Activated naive CD8-positive, alpha-beta T cell treated with anti-CD3 and anti-CD28 coated beads for 36 hours (primary cell): ENCODE measurements at regions not wholly inside any gene's neighbourhood (a gene's known extent, or its start where the extent isn't known, plus 50 kb on each side); places are given as distances from the start of the nearest gene placed in this dataset.

Experiments
- DNase-seq: peaks from one replicate; pipeline ENCODE4 v3.0.0; 2021
- H3K27ac Mint-ChIP-seq: one replicate; pipeline ENCODE4 v1.8.0; 2022; ENCODE audit warnings: mild to moderate bottlenecking, moderate library complexity, mixed read lengths
- H3K27me3 Mint-ChIP-seq: one replicate; pipeline ENCODE4 v1.8.0; 2022; ENCODE audit warnings: mild to moderate bottlenecking, mixed read lengths
- H3K36me3 Mint-ChIP-seq: one replicate; pipeline ENCODE4 v1.8.0; 2021; ENCODE audit warnings: mild to moderate bottlenecking, mixed read lengths
- H3K4me1 Mint-ChIP-seq: one replicate; pipeline ENCODE4 v1.8.0; 2021; ENCODE audit warnings: mixed read lengths
- H3K4me3 Mint-ChIP-seq: one replicate; pipeline ENCODE4 v1.8.0; 2022; ENCODE audit warnings: mild to moderate bottlenecking, moderate library complexity, mixed read lengths
- H3K9me3 Mint-ChIP-seq: one replicate; pipeline ENCODE4 v1.8.0; 2022; ENCODE audit warnings: mixed read lengths

DNA sequence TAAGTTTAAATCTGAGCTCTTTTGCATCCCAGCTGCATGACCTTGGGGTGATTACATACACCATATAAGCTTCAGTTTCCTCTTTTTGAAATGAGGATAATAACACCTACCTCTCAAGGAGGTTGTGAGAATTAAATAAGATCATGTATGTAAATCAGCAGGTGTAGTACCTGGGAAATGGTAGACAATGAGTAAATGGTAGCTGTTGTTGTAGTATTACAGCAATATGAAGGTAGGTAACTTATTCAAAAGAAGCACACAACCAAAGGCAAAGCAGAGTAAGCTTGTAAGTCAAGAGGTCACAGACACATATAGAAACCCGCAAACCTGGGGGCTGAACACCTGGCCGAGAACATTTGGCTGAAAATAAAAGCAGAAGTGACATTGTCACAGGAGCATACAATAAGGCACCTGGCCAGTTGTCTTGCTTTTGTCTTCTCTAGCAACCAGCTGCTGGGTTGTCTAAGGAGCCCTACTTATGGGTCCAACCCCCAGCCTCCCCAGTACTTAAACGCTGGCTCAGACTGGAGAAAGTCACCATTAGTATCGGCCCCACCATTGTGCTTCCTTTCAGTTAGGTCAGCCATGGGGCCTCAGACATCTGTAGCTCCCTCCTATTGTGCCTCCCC lies 203.6 kb upstream of the MKLN1 start:
- Mint-ChIP-seq H3K4me3 (no peak overlapping the region), H3K27me3 (no peaks in the 10 kb centered on the region), H3K27ac (no peak overlapping the region), H3K4me1 (no peaks in the 10 kb centered on the region), H3K36me3 (peaks cover 2% of the 10 kb centered on the region), H3K9me3 (peaks cover 2% of the 10 kb centered on the region)
- DNase-seq = no peak

DNA sequence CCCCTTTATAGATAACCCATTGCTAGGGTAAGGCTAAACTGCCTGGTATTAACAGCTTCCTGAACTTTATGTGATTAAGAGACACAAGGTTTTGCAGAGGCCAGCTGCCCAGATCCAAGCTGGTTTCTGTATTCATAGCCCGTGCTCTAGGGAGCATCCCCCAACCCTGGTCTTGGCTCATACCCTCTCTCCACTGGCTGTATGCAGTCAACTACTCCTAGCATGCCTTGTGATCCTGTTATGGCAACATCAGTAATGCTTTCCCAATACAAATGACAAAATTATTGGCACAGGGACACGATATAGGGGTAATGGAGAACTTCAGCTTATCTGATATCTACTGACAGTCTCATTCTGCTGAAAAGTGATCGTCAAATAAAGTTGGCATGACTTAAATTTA lies 202.8 kb upstream of the MKLN1 start:
- DNase-seq = no peak
- Mint-ChIP-seq H3K4me3 (no peak overlapping the region), H3K27ac (peak overlapping the region; percentile 13), H3K36me3 (no peaks in the 10 kb centered on the region), H3K4me1 (no peaks in the 10 kb centered on the region), H3K9me3 (no peaks in the 10 kb centered on the region), H3K27me3 (no peaks in the 10 kb centered on the region)

DNA sequence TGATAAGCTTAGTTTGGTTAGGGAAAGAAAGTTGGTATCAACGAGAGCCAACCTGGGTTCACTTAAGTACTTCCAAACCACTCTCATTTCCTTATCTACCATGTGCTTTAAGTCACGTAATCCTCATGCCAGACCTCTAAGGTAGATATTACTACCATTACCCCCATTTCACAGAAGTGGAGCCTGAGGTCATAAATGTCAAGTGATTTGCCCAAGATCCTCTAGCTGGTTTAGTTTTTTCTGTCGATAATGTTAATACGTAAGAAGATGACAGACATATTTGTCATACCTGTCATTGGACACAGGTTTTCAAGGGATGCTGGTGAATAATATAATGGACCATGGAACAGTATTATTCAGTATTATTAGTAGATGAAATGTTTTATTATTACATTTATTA lies 197.4 kb upstream of the MKLN1 start:
- H3K27ac Mint-ChIP-seq = no peak overlapping the region
- H3K36me3 Mint-ChIP-seq = no peaks in the 10 kb centered on the region
- no peaks in the 10 kb centered on the region for H3K27me3 Mint-ChIP-seq
- H3K9me3 Mint-ChIP-seq = no peaks in the 10 kb centered on the region
- no peak overlapping the region for H3K4me3 Mint-ChIP-seq
- DNase-seq = no peak
- H3K4me1 Mint-ChIP-seq = no peaks in the 10 kb centered on the region

DNA sequence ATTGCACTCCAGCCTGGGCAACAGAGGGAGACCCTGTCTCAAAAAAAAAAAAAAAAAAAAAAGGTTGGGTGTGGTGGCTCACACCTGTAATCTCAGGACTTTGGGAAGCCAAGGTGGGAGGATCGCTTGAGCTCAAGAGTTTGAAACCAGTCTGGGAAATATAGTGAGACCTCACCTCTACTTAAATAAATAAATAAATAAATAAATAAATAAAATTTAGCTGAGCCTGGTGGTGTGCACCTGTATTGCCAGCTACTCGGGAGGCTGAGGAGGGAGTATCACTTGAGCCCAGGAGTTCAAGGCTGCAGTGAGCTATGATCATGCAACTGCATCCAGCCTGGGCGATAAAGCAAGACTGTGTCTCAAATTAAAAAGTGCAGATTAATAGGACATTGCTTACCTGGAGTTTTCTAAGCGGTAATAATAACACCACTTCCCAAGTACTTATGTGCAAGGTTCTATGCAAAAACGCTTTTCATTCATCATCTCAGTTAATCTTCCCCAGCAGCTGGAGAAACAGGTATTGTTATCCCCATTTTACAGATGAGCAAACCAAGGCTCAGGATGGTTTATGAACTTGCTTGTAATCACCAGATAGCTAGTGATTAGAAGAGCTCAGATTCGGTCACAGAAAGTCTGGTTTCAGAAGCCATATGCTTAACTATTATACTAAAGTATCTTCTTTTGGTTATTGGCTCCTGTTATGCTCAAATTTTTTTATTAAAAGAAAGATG lies 196.5 kb upstream of the MKLN1 start:
- Mint-ChIP-seq H3K9me3 (no peaks in the 10 kb centered on the region), H3K36me3 (no peaks in the 10 kb centered on the region), H3K27ac (no peak overlapping the region), H3K4me3 (no peak overlapping the region), H3K27me3 (no peaks in the 10 kb centered on the region), H3K4me1 (no peaks in the 10 kb centered on the region)
- DNase-seq = no peak

DNA sequence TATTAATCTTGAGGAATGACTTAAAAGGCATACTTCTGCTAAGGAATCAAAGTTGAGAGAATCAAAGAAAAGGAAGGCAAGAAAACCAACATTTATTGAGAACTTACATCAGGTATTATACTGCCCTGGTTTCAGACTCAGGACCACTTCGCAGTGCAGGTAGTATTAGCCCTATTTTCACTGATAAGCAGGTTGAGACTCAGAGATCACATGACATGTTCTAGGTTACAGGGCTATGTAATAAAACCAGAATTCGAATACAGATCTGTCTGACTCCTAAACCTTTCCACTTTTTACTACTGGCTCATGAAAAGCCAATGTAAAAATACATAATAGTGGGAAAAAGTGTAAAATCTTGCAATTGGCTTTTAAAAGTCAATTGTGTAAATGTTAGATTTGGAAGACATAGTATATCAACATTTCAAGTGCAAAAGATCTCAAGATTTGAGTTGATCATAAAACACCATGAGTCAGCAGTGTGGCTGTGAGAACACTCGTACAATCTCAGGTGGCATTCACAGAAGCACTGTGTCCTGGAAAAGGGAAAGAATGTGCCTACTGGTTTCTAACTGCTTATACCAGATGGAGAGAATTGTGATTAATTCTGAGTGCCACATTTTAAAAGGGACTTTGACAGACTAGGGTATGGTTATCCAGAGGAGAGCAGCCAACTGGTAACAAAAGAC lies 195.8 kb upstream of the MKLN1 start:
- H3K36me3 Mint-ChIP-seq = no peaks in the 10 kb centered on the region
- no peak overlapping the region for H3K27ac Mint-ChIP-seq
- DNase-seq = no peak
- no peaks in the 10 kb centered on the region for H3K27me3 Mint-ChIP-seq
- no peaks in the 10 kb centered on the region for H3K9me3 Mint-ChIP-seq
- no peak overlapping the region for H3K4me3 Mint-ChIP-seq
- peaks cover 2% of the 10 kb centered on the region for H3K4me1 Mint-ChIP-seq

DNA sequence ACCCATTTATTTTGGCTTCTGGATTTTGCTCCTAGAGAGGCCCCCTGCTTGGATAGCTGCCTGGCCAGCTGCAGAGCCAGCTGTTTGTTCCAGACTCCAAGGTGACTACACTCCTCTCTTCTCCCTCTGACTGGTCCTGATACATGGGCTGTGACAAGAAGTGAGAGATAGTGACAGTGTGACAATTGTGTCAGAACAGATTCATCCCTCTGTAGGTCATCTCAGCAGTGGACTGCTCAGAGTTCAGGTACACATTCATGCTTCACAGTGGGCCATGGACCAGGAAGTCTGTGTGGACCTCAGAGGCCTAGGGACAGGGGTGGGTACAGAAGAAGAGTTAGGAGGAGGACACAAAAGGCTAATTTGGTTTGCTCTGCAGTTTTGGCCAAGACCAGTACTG lies 188.2 kb upstream of the MKLN1 start:
- DNase-seq = no peak
- Mint-ChIP-seq H3K4me3 (no peak overlapping the region), H3K9me3 (no peaks in the 10 kb centered on the region), H3K27ac (no peak overlapping the region), H3K4me1 (peaks cover 2% of the 10 kb centered on the region), H3K27me3 (no peaks in the 10 kb centered on the region), H3K36me3 (no peaks in the 10 kb centered on the region)

DNA sequence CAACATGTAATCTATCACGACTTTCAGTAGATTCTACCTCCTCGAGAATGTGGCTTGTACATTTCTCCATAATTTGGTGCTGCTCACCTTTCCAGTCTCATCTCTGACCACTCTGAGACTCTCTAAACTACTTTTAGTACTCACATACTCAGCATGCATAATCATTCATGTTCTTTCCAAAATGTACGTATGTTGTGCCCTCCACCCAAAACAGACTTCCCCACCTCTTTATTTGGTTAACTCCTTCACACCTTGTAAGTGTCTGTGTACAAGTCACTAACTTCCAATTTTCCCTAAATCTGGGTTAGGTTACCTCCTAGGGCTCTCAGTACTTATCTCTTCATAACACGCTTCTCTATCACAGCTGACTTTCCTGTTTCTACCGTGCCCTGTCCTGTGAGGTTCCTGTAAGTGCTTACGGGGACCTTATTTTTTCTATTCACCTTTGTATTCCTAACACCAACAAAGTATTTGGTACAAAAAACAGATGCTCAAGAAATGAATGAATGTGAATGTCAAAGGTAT lies 186.2 kb upstream of the MKLN1 start:
- H3K36me3 Mint-ChIP-seq = no peaks in the 10 kb centered on the region
- no peak overlapping the region for H3K4me3 Mint-ChIP-seq
- H3K27ac Mint-ChIP-seq = no peak overlapping the region
- H3K4me1 Mint-ChIP-seq = peaks cover 2% of the 10 kb centered on the region
- H3K27me3 Mint-ChIP-seq = no peaks in the 10 kb centered on the region
- H3K9me3 Mint-ChIP-seq = no peaks in the 10 kb centered on the region
- DNase-seq = no peak

DNA sequence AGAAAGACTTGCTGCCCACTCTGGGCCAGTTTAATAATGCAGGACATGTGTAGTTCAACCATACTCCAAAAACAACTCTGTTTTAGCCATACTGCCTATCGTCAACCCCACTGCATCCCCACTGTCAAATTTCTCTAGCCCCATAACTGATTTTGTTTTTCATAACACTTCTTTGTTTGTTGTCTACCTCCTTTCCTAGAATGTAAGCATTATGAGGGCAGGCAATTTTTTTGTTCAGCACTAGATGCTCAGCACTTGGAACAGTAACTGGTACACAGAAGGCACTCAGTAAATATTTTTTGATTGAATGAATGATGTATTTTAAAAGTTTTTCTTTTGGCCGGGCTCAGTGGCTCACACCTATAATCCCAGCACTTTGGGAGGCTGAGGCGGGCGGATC lies 183.8 kb upstream of the MKLN1 start:
- no peaks in the 10 kb centered on the region for H3K4me1 Mint-ChIP-seq

DNA sequence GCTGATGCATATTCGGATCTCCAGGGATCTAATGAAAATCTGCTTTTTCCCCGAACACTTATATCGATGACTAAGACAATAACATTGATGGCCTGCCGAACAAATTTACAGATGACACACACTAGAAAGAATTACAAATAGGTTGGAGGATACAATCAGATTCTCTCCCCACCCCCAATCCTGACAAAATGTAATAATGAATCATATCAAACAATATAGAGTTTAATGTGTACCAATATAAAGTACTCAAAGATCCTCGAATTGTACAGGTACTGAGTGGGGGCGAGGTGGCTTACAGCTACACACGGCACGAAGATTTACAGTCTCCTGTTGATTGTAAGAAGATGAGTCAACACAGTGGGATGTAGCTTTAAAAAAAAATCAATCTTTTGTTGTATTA lies 182.7 kb upstream of the MKLN1 start:
- H3K27ac Mint-ChIP-seq = no peak overlapping the region
- H3K27me3 Mint-ChIP-seq = no peaks in the 10 kb centered on the region
- H3K4me3 Mint-ChIP-seq = no peak overlapping the region
- no peaks in the 10 kb centered on the region for H3K36me3 Mint-ChIP-seq
- no peaks in the 10 kb centered on the region for H3K4me1 Mint-ChIP-seq
- no peak for DNase-seq
- no peaks in the 10 kb centered on the region for H3K9me3 Mint-ChIP-seq

More for the DNA sequence above, 183.8 kb upstream of the MKLN1 start:
- no peaks in the 10 kb centered on the region for H3K9me3 Mint-ChIP-seq
- H3K27me3 Mint-ChIP-seq = no peaks in the 10 kb centered on the region
- no peaks in the 10 kb centered on the region for H3K36me3 Mint-ChIP-seq
- H3K27ac Mint-ChIP-seq = no peak overlapping the region
- DNase-seq = no peak
- no peak overlapping the region for H3K4me3 Mint-ChIP-seq

DNA sequence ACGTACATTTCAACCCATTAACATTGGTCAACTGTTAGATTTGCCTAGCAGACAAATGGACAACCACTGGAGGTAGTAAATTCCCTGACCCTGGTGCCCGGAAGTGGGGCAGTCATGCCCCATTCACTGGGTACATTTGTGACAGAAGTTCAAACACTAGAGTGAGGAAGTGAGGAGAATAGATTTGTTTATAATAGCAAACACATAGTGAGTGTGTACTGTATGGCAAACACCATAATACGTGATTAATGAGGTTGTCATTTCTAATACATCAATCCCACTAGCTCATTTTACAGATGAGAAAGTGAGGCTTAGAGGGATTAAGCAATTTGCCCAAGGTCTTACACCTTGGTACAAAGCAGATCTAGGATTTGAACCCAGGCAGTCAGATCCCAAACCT lies 181.9 kb upstream of the MKLN1 start:
- Mint-ChIP-seq H3K4me3 (no peak overlapping the region), H3K9me3 (no peaks in the 10 kb centered on the region), H3K36me3 (no peaks in the 10 kb centered on the region), H3K4me1 (no peaks in the 10 kb centered on the region), H3K27ac (no peak overlapping the region), H3K27me3 (no peaks in the 10 kb centered on the region)
- DNase-seq = no peak

DNA sequence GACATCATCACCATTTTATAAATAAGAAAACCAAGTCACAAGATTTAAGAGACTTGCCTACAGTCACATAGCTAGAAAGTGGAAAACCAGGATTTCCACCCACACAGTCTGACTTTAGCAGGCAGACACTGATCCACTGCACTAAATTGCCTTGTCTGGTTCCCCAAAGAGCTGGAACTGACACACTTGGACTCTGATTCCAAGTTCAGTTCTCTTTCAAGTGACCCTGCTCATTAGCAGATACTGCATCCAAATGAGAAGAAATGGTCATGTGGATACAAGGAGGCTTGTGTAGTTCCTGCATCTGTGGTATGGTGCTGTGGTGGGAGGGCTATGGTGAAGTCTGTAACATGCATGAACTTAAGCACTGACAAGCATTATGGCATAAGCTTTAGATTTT lies 180.1 kb upstream of the MKLN1 start:
- no peak overlapping the region for H3K27ac Mint-ChIP-seq

DNA sequence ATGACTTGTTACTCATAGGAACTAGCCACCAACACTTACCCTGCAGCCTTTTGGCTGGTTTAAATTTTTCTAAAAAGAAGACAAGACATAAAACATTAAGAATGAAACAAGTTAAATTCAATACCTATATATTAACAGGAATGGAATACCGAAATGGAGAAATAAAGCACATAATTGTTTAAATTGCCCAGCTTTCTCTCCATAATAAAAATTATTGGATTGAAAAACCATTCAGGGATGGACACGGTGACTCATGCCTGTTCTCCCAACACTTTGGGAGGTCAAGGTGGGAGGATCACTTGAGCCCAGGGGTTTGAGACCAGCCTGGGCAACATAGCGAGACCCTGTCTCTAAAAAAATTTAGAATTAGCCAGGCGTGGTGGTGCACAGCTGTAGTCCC lies 179.4 kb upstream of the MKLN1 start:
- Mint-ChIP-seq H3K4me3 (no peak overlapping the region), H3K9me3 (no peaks in the 10 kb centered on the region), H3K4me1 (no peaks in the 10 kb centered on the region), H3K36me3 (no peaks in the 10 kb centered on the region), H3K27me3 (no peaks in the 10 kb centered on the region), H3K27ac (no peak overlapping the region)
- no peak for DNase-seq

More for the DNA sequence above, 180.1 kb upstream of the MKLN1 start:
- Mint-ChIP-seq H3K4me3 (no peak overlapping the region), H3K4me1 (no peaks in the 10 kb centered on the region), H3K36me3 (no peaks in the 10 kb centered on the region), H3K27me3 (no peaks in the 10 kb centered on the region), H3K9me3 (no peaks in the 10 kb centered on the region)
- no peak for DNase-seq

DNA sequence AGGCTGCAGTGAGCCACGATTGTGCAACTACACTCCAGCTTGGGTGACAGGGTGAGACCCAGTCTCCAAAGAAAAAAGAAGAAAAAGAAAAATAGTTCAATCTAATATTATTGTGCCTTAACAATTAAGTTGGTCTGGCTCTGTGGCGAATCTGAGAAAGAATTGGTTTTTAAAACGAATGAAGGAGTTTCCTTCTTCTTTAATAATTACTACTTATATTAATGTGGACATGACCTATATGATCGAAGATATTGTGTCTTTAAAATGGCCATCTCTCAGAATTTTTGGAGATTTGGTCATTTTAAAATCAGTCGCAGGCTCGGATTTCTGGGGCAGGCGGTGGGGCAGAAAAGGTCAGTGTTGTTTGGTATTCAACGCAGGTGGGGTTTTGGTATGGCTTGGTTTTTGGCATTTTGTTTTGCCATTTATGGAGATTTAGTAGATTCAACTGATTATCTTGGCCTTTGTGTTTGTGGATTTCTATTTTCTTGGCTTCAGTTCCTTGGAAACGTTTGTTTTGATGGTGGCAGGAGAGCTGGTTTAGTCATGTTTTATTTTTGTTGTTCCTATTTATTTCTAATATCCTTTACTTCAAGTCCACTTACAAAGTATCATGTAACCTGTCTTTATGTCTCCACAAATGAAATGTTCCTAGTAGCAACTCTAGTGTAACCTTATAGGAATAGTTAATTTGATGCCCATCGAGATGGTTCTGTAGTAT lies 178.8 kb upstream of the MKLN1 start:
- H3K9me3 Mint-ChIP-seq = no peaks in the 10 kb centered on the region
- no peaks in the 10 kb centered on the region for H3K27me3 Mint-ChIP-seq
- H3K36me3 Mint-ChIP-seq = no peaks in the 10 kb centered on the region
- DNase-seq = no peak
- no peaks in the 10 kb centered on the region for H3K4me1 Mint-ChIP-seq
- no peak overlapping the region for H3K27ac Mint-ChIP-seq
- H3K4me3 Mint-ChIP-seq = no peak overlapping the region

DNA sequence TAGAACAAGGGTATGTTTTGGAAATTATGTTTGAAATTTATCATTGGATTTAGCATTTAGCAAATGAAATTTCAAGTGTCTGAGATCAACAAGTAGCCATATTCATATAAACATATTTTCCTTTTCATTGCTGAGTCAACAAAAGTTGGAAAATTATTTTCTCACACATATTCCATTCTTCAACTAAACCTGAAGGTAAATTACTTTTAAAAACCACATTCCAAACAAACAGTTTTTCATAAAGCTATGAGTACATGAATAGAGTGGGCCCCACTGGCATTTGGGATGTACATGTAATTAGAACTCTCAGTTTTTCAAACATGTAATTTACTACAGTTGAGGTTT lies 178.3 kb upstream of the MKLN1 start:
- Mint-ChIP-seq H3K4me1 (no peaks in the 10 kb centered on the region), H3K36me3 (no peaks in the 10 kb centered on the region), H3K27ac (no peak overlapping the region), H3K27me3 (no peaks in the 10 kb centered on the region), H3K4me3 (no peak overlapping the region), H3K9me3 (no peaks in the 10 kb centered on the region)
- DNase-seq = no peak

DNA sequence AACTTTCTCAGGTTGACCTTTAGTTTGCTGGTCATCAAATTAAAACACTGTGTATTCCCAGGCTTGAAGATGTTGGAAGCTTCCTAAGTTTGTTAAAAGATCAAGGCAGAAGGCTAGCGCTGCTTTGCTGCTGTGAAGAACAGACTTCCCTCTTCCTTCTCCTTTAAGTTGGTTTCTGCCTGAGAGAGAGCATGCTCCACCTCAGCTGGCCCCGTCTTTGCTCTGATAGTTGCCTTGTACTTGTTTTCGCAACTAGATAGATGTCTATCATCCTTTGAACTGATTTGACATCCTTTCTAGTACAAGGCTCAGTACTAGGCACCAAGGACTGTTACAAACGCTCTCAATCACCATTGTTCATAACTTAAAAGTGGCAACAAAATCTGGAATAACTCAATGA lies 177.8 kb upstream of the MKLN1 start:
- no peaks in the 10 kb centered on the region for H3K36me3 Mint-ChIP-seq
- H3K27me3 Mint-ChIP-seq = no peaks in the 10 kb centered on the region
- no peaks in the 10 kb centered on the region for H3K9me3 Mint-ChIP-seq
- DNase-seq = no peak
- no peak overlapping the region for H3K27ac Mint-ChIP-seq
- no peaks in the 10 kb centered on the region for H3K4me1 Mint-ChIP-seq
- no peak overlapping the region for H3K4me3 Mint-ChIP-seq
